H1 (cell line): ENCODE measurements at regions not wholly inside any gene's neighbourhood (a gene's known extent, or its start where the extent isn't known, plus 50 kb on each side); places are given as distances from the start of the nearest gene placed in this dataset.

ENCODE experiments used
- CTCF ChIA-PET: fragments of 300-600 bp; sonication (Branson Sonifier 250); formaldehyde crosslinking; loops from one replicate; lab custom pipeline; 2021; ENCODE audit not compliant: partially characterized antibody; lab: Charles Lee
- POLR2A ChIA-PET: fragments of 300-600 bp; sonication (Branson Sonifier 250); formaldehyde crosslinking; loops from one replicate; lab custom pipeline; 2021; ENCODE audit warnings: inconsistent platforms; ENCODE audit not compliant: partially characterized antibody; lab: Charles Lee
- DNase-seq, 2 experiments: peaks; one replicate each; pipeline versions ENCODE4 v3.0.0 to v3.0.0-alpha.2; 2010 to 2022; ENCODE audit warnings: low spot score in 2 of 2, low read depth in 1 of 2, mixed read lengths in 1 of 2
- FAIRE-seq: peaks from 2 replicates; lab custom pipeline; 2011; peaks lifted over from hg19 to GRCh38; lab: Jason Lieb, UNC
- H2AFZ ChIP-seq: 2 replicates; pipeline ENCODE4 v1.8.1; 2012; ENCODE audit warnings: low read length, inconsistent platforms
- H2AK5ac ChIP-seq: 2 replicates; pipeline ENCODE4 v1.6.1; 2013; ENCODE audit warnings: low read depth, low read length
- H2BK120ac ChIP-seq: replicated peaks from 2 replicates; pipeline ENCODE3; 2013; ENCODE audit warnings: low read depth, low read length, inconsistent platforms
- H2BK12ac ChIP-seq: 2 replicates; pipeline ENCODE4 v1.6.1; 2013; ENCODE audit warnings: low read depth, low read length
- H2BK15ac ChIP-seq: 2 replicates; pipeline ENCODE4 v1.6.1; 2013; ENCODE audit warnings: low read length
- H2BK20ac ChIP-seq: 2 replicates; pipeline ENCODE4 v1.6.1; 2013; ENCODE audit warnings: low read length
- H2BK5ac ChIP-seq: 2 replicates; pipeline ENCODE4 v1.6.1; 2013; ENCODE audit warnings: low read depth, low read length
- H3K14ac ChIP-seq: 2 replicates; pipeline ENCODE4 v1.6.1; 2013; ENCODE audit warnings: inconsistent platforms; ENCODE audit not compliant: insufficient read length
- H3K18ac ChIP-seq: 2 replicates; pipeline ENCODE4 v1.6.1; 2013; ENCODE audit warnings: low read length; ENCODE audit errors: extremely low read depth
- H3K23ac ChIP-seq: 2 replicates; pipeline ENCODE4 v1.6.1; 2013; ENCODE audit warnings: inconsistent platforms; ENCODE audit not compliant: insufficient read length
- H3K23me2 ChIP-seq: 2 replicates; pipeline ENCODE4 v1.6.1; 2013; ENCODE audit warnings: low read depth, low read length
- H3K27ac ChIP-seq: 2 replicates; pipeline ENCODE4 v1.6.1; 2011; ENCODE audit warnings: low read depth, low read length, inconsistent platforms
- H3K27me3 ChIP-seq, 4 experiments: replicated peaks in 1 of 4; 1 replicate in 1 of 4; 2 replicates in 3 of 4; pipeline versions ENCODE4 v1.6.1 to v1.8.1; 2011 to 2013; ENCODE audit warnings: low read length in 3 of 4, mild to moderate bottlenecking in 3 of 4, inconsistent platforms in 2 of 4, mixed read lengths in 2 of 4, moderate library complexity in 1 of 4; ENCODE audit not compliant: control insufficient read depth in 3 of 4, insufficient read depth in 3 of 4; ENCODE audit errors: extremely low read depth in 1 of 4
- H3K36me3 ChIP-seq, 4 experiments: 2 replicates each; pipeline versions ENCODE4 v1.6.1 to v1.8.1; 2011 to 2013; ENCODE audit warnings: mild to moderate bottlenecking in 4 of 4, low read length in 3 of 4, moderate library complexity in 2 of 4, control low read depth in 1 of 4, inconsistent platforms in 1 of 4; ENCODE audit not compliant: insufficient read depth in 4 of 4, control insufficient read depth in 2 of 4
- H3K4ac ChIP-seq: replicated peaks from 2 replicates; pipeline ENCODE3; 2013; ENCODE audit warnings: low read length, low read depth, mixed read lengths, inconsistent platforms; ENCODE audit not compliant: insufficient read length
- H3K4me1 ChIP-seq, 4 experiments: replicated peaks in 1 of 4; 1 replicate in 1 of 4; 2 replicates in 3 of 4; pipeline versions ENCODE4 v1.6.1 to v1.8.1; 2011 to 2013; ENCODE audit warnings: low read length in 3 of 4, inconsistent platforms in 2 of 4, mixed read lengths in 1 of 4; ENCODE audit not compliant: insufficient read depth in 4 of 4, control insufficient read depth in 3 of 4
- H3K4me2 ChIP-seq, 2 experiments: 2 replicates each; pipeline versions ENCODE4 v1.6.1 to v1.8.1; 2011 to 2013; ENCODE audit warnings: low read depth in 2 of 2, low read length in 2 of 2, control low read depth in 1 of 2, inconsistent platforms in 1 of 2, mild to moderate bottlenecking in 1 of 2; ENCODE audit not compliant: insufficient read depth in 1 of 2
- H3K4me3 ChIP-seq, 4 experiments: fragments of 200-600, 300-600 bp in 1 of 4; sonication (generic), shearing (Covaris generic), sonication (Bioruptor Twin) in 1 of 4; 2 replicates each; pipeline versions ENCODE4 v1.5.1 to v1.8.1; 2011 to 2016; ENCODE audit warnings: low read length in 4 of 4, low read depth in 3 of 4, control low read depth in 2 of 4, inconsistent platforms in 2 of 4, mild to moderate bottlenecking in 2 of 4, mixed read lengths in 1 of 4, moderate library complexity in 1 of 4; ENCODE audit not compliant: insufficient read depth in 2 of 4; ENCODE audit errors: extremely low read depth in 1 of 4
- H3K56ac ChIP-seq: replicated peaks from 2 replicates; pipeline ENCODE3; 2013; ENCODE audit warnings: low read depth, mild to moderate bottlenecking, mixed read lengths, low read length, inconsistent platforms; ENCODE audit not compliant: insufficient read length
- H3K79me1 ChIP-seq: 2 replicates; pipeline ENCODE4 v1.6.1; 2013; ENCODE audit warnings: low read depth, low read length, control low read depth
- H3K79me2 ChIP-seq, 2 experiments: 2 replicates each; pipeline versions ENCODE4 v1.6.1 to v1.8.1; 2012 to 2013; ENCODE audit warnings: low read length in 2 of 2, mild to moderate bottlenecking in 2 of 2, inconsistent platforms in 1 of 2; ENCODE audit not compliant: insufficient read depth in 2 of 2, control insufficient read depth in 1 of 2
- H3K9ac ChIP-seq, 4 experiments: replicated peaks in 1 of 4; 1 replicate in 1 of 4; 2 replicates in 3 of 4; pipeline versions ENCODE4 v1.6.1 to v1.8.1; 2011 to 2013; ENCODE audit warnings: low read depth in 3 of 4, low read length in 3 of 4, control low read depth in 2 of 4, mild to moderate bottlenecking in 2 of 4, moderate library complexity in 2 of 4, inconsistent platforms in 1 of 4; ENCODE audit errors: extremely low read depth in 1 of 4
- H3K9me3 ChIP-seq, 2 experiments: 2 replicates each; pipeline versions ENCODE4 v1.6.1 to v1.8.1; 2012 to 2013; ENCODE audit warnings: mild to moderate bottlenecking in 2 of 2, moderate library complexity in 2 of 2, control low read depth in 1 of 2, inconsistent platforms in 1 of 2, low read depth in 1 of 2, low read length in 1 of 2, mixed read lengths in 1 of 2; ENCODE audit not compliant: insufficient read depth in 2 of 2
- H4K20me1 ChIP-seq, 2 experiments: replicated peaks in 1 of 2; 2 replicates each; pipeline versions ENCODE3 to v1.8.1; 2011 to 2013; ENCODE audit warnings: inconsistent platforms in 2 of 2, low read length in 2 of 2, mild to moderate bottlenecking in 1 of 2; ENCODE audit not compliant: insufficient read depth in 2 of 2, control insufficient read depth in 1 of 2
- H4K5ac ChIP-seq: 2 replicates; pipeline ENCODE4 v1.6.1; 2013; ENCODE audit warnings: low read length, low read depth, mixed read lengths, inconsistent platforms; ENCODE audit not compliant: insufficient read length
- H4K8ac ChIP-seq: 2 replicates; pipeline ENCODE4 v1.8.0; 2013; ENCODE audit warnings: mild to moderate bottlenecking, moderate library complexity, low read length, inconsistent platforms; ENCODE audit not compliant: insufficient read depth; ENCODE audit errors: extremely low read depth
- H4K91ac ChIP-seq: replicated peaks from 2 replicates; pipeline ENCODE3; 2013; ENCODE audit warnings: low read length, mixed read lengths, inconsistent platforms; ENCODE audit not compliant: insufficient read length
- ATF2 ChIP-seq: IDR thresholded peaks from 2 replicates; pipeline ENCODE4 v1.6.1; 2012; ENCODE audit warnings: low read length, inconsistent platforms
- BACH1 ChIP-seq: IDR thresholded peaks from 2 replicates; pipeline ENCODE4 v1.6.1; 2012; ENCODE audit warnings: low read length, improper control_type of control experiment
- CBX5 ChIP-seq: fragments of 300-800, 300-1000 bp; sonication (generic); IDR thresholded peaks from 2 replicates; pipeline ENCODE4 v1.7.1; 2016; ENCODE audit warnings: antibody characterized with exemption, low read length, low read depth
- CTBP2 ChIP-seq: IDR thresholded peaks from 2 replicates; pipeline ENCODE4 v1.7.0; 2011; ENCODE audit warnings: borderline replicate concordance, mild to moderate bottlenecking, moderate library complexity, mixed read lengths, low read length; ENCODE audit not compliant: insufficient read depth, insufficient read length
- EZH2 ChIP-seq: fragments of 200-600 bp; sonication (generic); IDR thresholded peaks from 2 replicates; pipeline ENCODE4 v1.7.1; 2012; ENCODE audit warnings: low read depth, mild to moderate bottlenecking, moderate library complexity, low read length, inconsistent platforms; ENCODE audit not compliant: severe bottlenecking
- HDAC2 ChIP-seq, 2 experiments: fragments of 300-600 bp in 1 of 2; sonication (generic) in 1 of 2; IDR thresholded peaks; 2 replicates each; pipeline ENCODE4 v1.6.1; 2011 to 2012; ENCODE audit warnings: low read depth in 2 of 2, low read length in 2 of 2, mild to moderate bottlenecking in 2 of 2, moderate library complexity in 2 of 2, borderline replicate concordance in 1 of 2, inconsistent platforms in 1 of 2
- KDM1A ChIP-seq: fragments of 200-600, 300-600 bp; sonication (generic); IDR thresholded peaks from 2 replicates; pipeline ENCODE4 v1.7.1; 2016; ENCODE audit warnings: mild to moderate bottlenecking, low read length, borderline replicate concordance
- PHF8 ChIP-seq: fragments of 200-600 bp; sonication (generic); conservative IDR thresholded peaks from 2 replicates; pipeline ENCODE4 v1.7.1; 2012; ENCODE audit warnings: low read depth, mild to moderate bottlenecking, inconsistent platforms, low read length, moderate library complexity
- SAP30 ChIP-seq: fragments of 300-600 bp; sonication (generic); IDR thresholded peaks from 2 replicates; pipeline ENCODE4 v1.7.1; 2012; ENCODE audit warnings: low read length, moderate library complexity, mild to moderate bottlenecking, inconsistent platforms; ENCODE audit not compliant: insufficient read depth, insufficient replicate concordance
- SP4 ChIP-seq: IDR thresholded peaks from 2 replicates; pipeline ENCODE4 v1.6.1; 2012; ENCODE audit warnings: low read length, inconsistent platforms
- ZNF274 ChIP-seq: IDR thresholded peaks from 2 replicates; pipeline ENCODE4 v1.7.0; 2012; ENCODE audit warnings: low read length, borderline replicate concordance; ENCODE audit errors: extremely low read depth
- WGBS, 2 experiments: shearing (Covaris generic) in 1 of 2; methylation state at CpG; one replicate each; pipeline versions ENCODE4 v1.1.6 to v1.1.7; 2013 to 2015; ENCODE audit warnings: low lambda C conversion rate in 2 of 2, mixed read lengths in 2 of 2, inconsistent platforms in 1 of 2, low coverage in 1 of 2, missing lambda C conversion rate in 1 of 2; ENCODE audit not compliant: insufficient replicate concordance in 2 of 2, insufficient coverage in 1 of 2, insufficient read length in 1 of 2; ENCODE audit errors: extremely low coverage in 1 of 2, missing lambda C conversion rate in 1 of 2; 5-methylcytosine and 5-hydroxymethylcytosine counted together

- DNase-seq (no peak), FAIRE-seq (no peak)
- H2BK5ac ChIP-seq = no peak overlapping the region
- H2BK20ac ChIP-seq = no peak overlapping the region
- H2BK12ac ChIP-seq = no peak overlapping the region
- H4K8ac ChIP-seq = no peak overlapping the region
- H3K4me3 ChIP-seq = no peak overlapping the region
- WGBS, 2 experiments = 87% methylated on average over 5 of the region's 5 CpGs; no CpG with 5 or more reads in 1 of the 2 experiments
- H3K56ac ChIP-seq = no peak overlapping the region
- no peak overlapping the region for H2BK15ac ChIP-seq
- no peaks in the 10 kb centered on the region for H3K23me2 ChIP-seq
- no peak overlapping the region for H3K23ac ChIP-seq
- ChIA-PET CTCF (no interaction called here), POLR2A (no interaction called here)
- no peak overlapping the region for H4K5ac ChIP-seq
- H3K4ac ChIP-seq = no peak overlapping the region
- no peaks in the 10 kb centered on the region for H3K79me1 ChIP-seq
- H4K20me1 ChIP-seq = no peaks in the 10 kb centered on the region
- no peaks in the 10 kb centered on the region for H3K36me3 ChIP-seq
- no peak overlapping the region for H2AK5ac ChIP-seq
- H3K14ac ChIP-seq = no peak overlapping the region
- no peaks in the 10 kb centered on the region for H3K4me1 ChIP-seq
- H4K91ac ChIP-seq = no peak overlapping the region
- H3K9ac ChIP-seq = no peak overlapping the region
- no peak overlapping the region for H2AFZ ChIP-seq
- H3K9me3 ChIP-seq = 0 out of 4 replicates have a peak, but pooled peaks cover 0 to 4% of the 10 kb centered on the region in 2 experiments
- H3K27me3 ChIP-seq = no peaks in the 10 kb centered on the region
- no peak overlapping the region for H3K27ac ChIP-seq
- no peak overlapping the region for H2BK120ac ChIP-seq
- no peak overlapping the region for H3K4me2 ChIP-seq
- H3K79me2 ChIP-seq = no peaks in the 10 kb centered on the region
- H3K18ac ChIP-seq = no peak overlapping the region
- no peak for TF ChIP-seq ATF2
- no peak for TF ChIP-seq CBX5
- no peak for TF ChIP-seq PHF8
- TF ChIP-seq EZH2 = no peak
- no peak for TF ChIP-seq SP4
- no peak for TF ChIP-seq ZNF274
- no peak for TF ChIP-seq KDM1A
- no peak for TF ChIP-seq BACH1
- no peak for TF ChIP-seq HDAC2 (IDR thresholded peaks at IDR 0.05; ENCODE audit: borderline replicate concordance in 1 of 2, low read depth in 2 of 2, low read length in 2 of 2)
- no peak for TF ChIP-seq CTBP2
- TF ChIP-seq SAP30 = no peak
Measured at GRCh38 chr16:80164966-80165550, 375.7 kb upstream of the DYNLRB2 start.
